22Rv1 (cell line): ENCODE measurements at regions not wholly inside any gene's neighbourhood (a gene's known extent, or its start where the extent isn't known, plus 50 kb on each side); places are given as distances from the start of the nearest gene placed in this dataset.

ENCODE experiments used
- H3K27ac ChIP-seq: fragments of 450-650 bp; 2 replicates; pipeline ENCODE4 v1.5.1; 2017
- CTCF ChIP-seq: fragments of 450-650 bp; IDR thresholded peaks from 2 replicates; pipeline ENCODE4 v1.5.1; 2017; ENCODE audit warnings: mild to moderate bottlenecking
- ZFX ChIP-seq: fragments of 450-650 bp; IDR thresholded peaks from 2 replicates; pipeline ENCODE4 v1.6.1; 2017; ENCODE audit warnings: antibody characterized with exemption, borderline replicate concordance

GRCh38 chr10:128431083-128431482 is 304.9 kb upstream of the MKI67 start:
- TF ChIP-seq CTCF: no peak
- no peak for TF ChIP-seq ZFX
- H3K27ac ChIP-seq: no peak overlapping the region

DNA sequence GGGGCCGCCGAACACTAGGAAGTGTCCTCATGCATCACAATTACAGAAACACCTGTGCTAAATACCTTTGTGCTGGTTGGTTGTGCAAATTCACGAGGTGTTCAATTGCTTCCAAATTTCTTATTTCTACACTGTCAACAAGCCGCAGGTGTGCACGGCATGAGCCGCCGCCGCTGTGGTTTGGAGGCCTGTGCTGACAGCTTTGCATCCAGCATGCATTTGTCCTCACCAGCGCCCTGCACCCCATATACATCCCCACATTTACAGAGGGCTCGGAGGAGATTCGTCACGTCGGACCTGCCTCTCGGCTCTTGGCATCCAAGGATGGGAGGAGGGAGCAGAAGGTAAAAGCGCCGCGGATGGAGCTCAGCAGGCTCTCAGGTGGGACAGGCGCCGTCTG is 305.3 kb upstream of the MKI67 start:
- TF ChIP-seq ZFX: no peak
- TF ChIP-seq CTCF: no peak
- no peak overlapping the region for H3K27ac ChIP-seq

- TF ChIP-seq ZFX (no peak), CTCF (no peak)
- no peak overlapping the region for H3K27ac ChIP-seq
These were observed 305.8 kb upstream of the MKI67 start for GRCh38 chr10:128432011-128432410.

DNA sequence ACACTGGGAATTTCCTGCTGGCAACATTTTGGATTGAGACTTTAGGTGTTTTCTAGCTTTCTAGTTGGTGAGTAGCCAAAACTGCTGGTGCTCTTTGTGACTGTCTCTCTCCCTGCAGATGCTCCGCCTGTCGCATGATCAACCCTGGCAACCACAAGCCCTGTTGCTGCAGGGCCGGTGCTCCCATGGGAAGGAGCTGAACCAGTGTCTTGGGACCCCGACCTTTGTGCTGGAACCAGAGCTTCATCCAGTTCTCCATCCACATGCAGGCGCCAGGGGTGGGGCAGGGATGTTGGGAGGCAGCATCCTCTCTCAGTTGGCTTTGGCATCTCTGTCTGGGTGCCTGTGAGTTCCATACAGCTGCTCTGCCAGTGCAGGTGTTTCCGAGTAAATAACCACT is 306.2 kb upstream of the MKI67 start:
- no peak for TF ChIP-seq CTCF
- TF ChIP-seq ZFX: no peak
- H3K27ac ChIP-seq: no peak overlapping the region

DNA sequence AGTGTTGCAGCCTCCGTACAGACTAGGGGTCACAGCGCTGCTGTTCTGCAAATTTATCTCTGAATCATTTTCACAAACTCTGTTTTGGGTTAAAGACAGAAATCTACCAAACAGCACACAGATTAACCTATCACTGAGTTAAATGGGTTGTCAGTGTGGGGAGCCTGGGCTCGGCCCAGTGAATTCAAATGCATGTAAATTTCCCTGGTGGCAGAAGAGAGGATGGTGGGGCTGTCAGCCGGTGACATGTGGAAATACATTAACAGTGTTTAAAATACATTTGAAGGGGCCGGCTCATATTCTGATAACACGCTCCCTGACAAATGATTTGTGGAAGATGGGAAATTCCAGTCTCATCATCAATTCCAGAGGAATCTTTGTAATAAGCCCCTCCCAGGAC is 309.6 kb upstream of the MKI67 start:
- no peak overlapping the region for H3K27ac ChIP-seq
- TF ChIP-seq ZFX (no peak), CTCF (no peak)

DNA sequence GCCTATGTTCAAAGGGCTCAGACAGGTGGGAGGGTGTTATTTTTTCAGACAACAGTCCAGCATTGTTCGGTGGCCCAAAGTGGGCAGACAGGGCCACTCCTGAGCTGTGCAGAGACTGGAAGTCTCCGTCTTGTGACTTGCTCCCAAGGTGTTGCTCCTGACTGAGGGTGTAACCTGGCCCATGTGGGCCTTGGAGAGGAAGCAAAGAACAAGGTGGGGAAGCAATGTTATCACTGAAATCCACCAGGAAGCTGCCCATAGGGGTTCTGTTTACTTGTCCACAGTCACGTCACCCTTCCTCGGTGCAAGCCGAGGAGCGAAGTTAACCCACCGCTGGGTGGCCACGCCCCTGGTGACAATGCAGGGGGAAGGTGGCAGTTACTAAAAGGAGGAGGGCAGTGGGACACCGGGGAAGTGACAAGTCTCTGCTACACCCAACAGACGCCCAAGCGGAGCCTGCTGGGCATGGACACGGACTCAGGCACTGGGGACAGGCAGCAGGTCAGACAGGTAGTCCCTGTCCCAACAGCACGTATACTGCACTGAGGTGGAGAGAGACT is 311.6 kb upstream of the MKI67 start:
- no peak overlapping the region for H3K27ac ChIP-seq
- TF ChIP-seq ZFX (no peak), CTCF (no peak)

DNA sequence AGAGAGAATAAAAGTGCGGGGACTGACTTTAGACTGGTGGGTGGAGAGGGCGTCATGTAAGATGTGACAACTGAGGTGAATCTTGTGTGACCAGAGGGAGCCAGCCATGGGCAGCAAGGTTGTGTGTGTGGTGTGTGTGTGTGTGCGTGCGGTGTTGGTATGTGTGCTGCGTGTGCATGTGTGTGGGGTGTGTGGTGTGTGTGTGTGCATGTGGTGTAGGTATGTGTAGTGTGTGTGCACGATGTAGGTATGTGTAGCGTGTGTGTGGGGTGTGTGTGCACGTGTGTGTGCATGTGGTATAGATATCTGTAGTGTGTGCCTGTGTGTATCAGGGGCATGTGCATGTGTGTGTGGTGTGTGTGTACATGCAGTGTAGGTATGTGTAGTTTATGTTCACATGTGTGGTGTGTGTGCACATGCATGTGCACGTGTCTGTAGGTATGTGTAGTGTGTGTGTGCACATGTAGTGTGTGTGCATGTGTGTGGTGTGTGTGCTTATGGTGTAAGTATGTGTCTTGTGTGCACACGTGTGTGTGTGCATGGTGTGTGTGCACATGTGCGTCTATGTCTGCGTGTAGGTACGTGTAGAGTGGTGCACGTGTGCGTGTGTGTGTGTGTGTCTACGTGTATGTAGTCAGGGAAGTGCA is 312.3 kb upstream of the MKI67 start:
- no peak overlapping the region for H3K27ac ChIP-seq
- TF ChIP-seq CTCF (no peak), ZFX (no peak)
